NCI-H2081 treated with DMSO at 0.1 percent for 48 hours (cell line): ENCODE measurements at regions not wholly inside any gene's neighbourhood (a gene's known extent, or its start where the extent isn't known, plus 50 kb on each side); places are given as distances from the start of the nearest gene placed in this dataset.

Experiments
- DNase-seq: peaks from one replicate; lab custom pipeline; 2025; lab: John Stamatoyannopoulos, UW

DNA sequence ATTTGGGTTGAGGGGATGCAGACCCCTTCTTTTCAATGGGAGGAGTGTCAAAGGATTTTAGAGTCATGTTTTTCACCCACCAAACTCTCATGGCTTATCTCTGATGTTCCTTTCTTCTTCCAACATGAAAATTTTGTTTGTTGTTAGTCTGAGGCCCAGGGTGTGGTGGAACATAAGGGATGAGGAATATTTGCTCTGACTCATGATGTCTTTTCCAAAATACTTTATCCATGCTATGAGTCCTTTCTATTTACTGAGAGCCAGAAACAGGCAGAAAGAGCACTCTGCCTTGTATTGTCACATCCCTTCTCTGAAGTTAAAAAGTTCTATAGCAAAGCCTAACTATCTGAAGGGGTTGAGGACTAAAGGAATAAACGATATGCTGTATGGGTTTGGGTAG is 61.6 kb upstream of the GYPA start:
- DNase-seq: no peak

GRCh38 chr4:144203155-144203554 is 62.6 kb upstream of the GYPA start:
- no peak for DNase-seq

- no peak for DNase-seq
These were observed 63.9 kb upstream of the GYPA start for GRCh38 chr4:144204431-144204830.

DNA sequence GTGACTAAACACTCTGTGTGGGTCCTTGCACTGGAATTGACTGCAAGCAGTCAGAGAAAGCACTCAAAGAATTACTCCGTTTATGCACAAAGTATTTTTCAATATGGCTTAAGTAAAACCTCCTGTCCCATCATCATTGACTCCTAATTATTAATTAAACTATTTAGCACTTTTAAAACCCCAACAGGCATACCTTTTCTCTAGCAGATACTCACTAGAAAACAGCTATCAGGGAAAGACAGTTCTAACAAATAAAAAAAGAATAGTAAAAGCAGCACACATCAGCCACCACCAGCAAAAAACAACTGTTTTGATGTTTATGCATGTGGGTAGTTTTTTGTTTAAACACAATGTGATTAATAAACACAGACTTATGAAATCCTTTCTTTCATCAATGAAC is 66.2 kb upstream of the GYPA start:
- no peak for DNase-seq

DNA sequence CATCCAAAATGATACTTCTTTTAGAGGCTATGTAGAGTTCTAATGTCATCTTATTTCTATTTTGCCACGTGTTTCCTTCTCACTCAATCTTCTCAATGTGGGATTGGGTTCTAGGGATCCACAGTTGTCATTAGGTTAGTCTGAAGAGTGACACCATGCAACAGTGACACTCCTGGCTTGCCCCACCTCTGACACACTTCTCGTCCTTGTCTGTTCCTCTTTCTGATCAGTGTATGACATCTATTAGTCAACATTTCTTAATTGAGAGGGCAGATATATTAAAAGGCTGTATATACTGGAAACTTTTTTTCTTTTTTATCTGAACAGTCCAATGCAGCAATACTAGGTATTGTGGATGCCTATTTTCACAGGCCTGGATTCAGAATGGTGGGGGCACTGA is 67.6 kb upstream of the GYPA start:
- DNase-seq: no peak

DNA sequence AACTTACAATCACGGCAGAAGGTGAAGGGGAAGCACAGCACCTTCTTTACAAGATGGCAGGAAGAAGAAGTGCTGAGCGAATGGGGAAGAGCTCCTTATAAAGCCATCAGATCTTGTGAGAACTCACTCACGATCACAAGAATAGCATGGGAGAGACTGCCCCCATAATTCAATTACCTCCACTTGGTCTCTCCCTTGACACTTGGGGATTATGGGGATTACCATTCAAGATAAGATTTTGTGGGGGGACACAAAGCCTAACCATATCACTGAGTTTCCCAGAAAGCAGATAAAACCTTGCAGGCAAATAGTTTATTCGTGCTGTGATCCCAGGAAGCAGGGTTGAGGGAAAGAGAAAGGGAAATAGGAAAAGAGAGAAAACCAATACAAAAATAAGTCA is 69.0 kb upstream of the GYPA start:
- DNase-seq: no peak

GRCh38 chr4:144213371-144213770 is 72.9 kb upstream of the GYPA start:
- DNase-seq: no peak

GRCh38 chr4:144223149-144223548 is 82.6 kb upstream of the GYPA start:
- DNase-seq: no peak

GRCh38 chr4:144223661-144224060 is 83.1 kb upstream of the GYPA start:
- DNase-seq: no peak

- no peak for DNase-seq
These were observed 118.8 kb upstream of the GYPA start for GRCh38 chr4:144259285-144259684.

DNA sequence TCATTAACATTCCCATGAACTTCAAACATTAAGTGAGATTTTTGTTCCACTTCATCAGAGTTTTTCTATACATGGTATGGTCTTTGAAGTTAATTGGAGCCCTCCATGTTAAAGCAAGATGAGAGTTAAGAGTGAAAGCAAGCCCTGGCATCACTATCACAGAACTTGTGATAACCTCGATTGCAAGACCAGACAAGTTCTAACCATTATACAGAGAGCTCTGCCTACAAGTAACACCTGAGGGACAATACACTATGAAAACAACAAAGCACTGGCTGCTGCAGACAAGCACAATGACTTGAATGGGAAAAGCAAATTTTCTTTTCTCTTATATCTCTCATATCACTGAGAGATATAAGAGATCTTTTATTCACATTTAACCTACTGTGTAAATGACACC is 126.6 kb upstream of the GYPA start:
- DNase-seq: no peak

GRCh38 chr4:144280688-144281087 is 140.2 kb upstream of the GYPA start:
- DNase-seq: no peak

GRCh38 chr4:144283526-144283925 is 143.0 kb upstream of the GYPA start:
- DNase-seq: no peak

GRCh38 chr4:144284026-144284425 is 143.5 kb upstream of the GYPA start:
- DNase-seq: no peak

DNA sequence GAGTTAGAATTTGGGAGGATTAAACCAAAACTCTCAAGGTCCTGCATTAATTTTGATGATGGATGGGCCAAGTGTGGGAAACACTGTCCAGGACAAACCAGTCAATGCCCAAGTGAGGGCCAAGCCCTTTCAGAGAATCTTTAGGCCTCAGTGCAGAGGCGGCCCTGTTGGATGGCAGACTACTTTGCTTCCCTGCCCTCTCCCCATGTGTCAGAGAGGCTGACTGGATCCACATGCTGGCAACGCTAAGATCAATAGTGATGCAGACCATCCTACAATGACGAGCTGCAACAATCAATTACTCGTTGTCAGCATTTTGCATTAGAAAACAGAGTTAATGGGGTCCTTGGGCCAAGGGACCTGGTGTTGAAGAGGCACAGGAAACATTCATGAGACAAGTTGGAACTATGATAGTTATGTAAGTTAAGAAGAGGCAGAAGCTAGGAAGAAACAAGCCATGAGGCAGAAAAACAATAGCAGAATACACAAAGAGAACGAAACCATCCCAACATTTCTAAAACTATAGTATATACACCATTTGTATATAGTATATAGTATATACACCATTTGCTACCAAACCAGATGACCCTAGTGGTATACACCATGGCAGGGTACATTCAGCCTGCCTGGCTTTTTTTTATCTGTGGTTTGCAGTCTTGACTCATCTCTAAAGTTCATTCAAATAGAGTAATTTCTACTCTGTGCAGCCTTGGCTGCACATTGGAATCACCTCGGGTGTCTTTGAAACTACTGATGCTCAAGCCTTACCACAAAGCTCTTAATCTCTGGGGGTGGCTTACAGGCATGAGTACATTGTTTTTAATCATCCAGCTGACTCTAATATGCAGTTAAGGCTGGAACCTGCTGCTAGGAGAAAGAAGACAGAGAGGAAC is 147.7 kb upstream of the GYPA start:
- DNase-seq: no peak

DNA sequence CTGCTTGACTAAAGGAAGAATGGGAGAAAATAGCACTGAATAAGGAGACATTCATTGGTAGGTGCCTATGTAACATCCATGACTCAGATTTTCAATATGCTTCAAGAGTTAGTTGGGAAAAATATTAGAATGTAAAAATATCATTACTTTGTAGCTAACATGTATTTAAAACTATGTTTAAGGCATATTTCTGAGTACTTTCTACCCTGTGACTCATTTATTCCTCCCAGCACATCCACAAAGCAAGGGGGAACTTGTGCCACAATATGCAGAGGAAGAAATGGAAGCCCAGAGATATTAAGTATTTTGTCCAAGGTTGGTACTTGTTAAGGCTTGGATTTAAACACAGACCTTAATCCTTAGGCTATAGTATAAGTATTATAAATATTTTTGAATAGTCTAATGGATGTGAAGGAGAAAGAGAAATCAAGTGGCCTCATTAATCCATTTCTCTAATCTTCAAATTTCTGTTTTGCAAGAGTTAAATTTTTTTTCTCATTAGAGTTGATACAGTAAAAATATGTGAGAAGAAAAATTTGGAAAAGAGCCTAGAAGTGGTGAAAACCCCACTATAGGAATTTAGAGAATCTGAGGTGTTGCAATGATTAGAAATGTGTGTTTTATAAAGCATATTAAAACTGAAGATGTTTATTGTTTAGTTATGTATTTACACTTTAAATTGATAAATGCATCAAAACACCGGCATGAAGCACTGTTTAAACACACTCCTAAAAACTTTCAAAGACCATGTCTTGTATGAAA is 149.3 kb upstream of the GYPA start:
- no peak for DNase-seq

DNA sequence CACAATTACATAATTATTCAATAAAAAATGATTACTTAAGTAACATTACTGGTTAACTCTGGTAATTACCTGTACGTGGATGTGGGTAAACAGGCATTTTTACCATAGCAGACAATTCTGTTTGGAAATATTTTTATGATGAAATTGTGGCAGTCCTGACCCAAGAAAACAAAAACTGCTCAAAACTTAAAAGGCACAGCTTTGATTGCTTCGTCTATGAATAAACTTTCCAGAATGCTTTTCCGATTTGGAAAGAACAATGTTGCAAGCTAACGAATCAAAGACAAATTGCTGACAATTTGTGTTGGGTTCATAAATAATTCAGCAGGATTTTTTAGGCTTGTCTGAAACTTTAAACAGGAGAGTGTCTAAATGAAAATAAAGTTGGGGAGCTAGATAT is 150.6 kb upstream of the GYPA start:
- no peak for DNase-seq

- DNase-seq: no peak
These were observed 153.7 kb upstream of the GYPA start for GRCh38 chr4:144294211-144294610.

- DNase-seq: no peak
These were observed 154.9 kb upstream of the GYPA start for GRCh38 chr4:144295286-144295995.

GRCh38 chr4:144296941-144297340 is 156.4 kb upstream of the GYPA start:
- no peak for DNase-seq

GRCh38 chr4:144298519-144298918 is 158.0 kb upstream of the GYPA start:
- no peak for DNase-seq

DNA sequence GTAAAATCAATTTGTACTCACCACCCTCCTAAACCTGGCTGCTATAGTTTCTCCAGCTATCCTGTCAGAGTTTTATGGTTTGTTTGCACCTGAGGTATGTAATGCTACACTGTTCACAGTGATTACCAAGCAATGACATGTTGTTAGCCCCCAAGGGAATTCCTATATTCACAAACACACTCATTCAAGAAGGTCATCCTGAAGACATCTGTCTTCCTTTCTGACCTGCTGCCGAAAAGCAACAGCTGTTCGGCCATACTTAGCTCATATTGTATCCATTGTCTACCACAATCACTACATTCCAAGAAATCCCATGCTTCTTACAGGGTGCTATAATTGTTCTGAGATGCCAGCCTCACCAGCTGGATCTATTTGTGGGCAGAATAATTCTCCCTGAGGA is 160.1 kb upstream of the GYPA start:
- no peak for DNase-seq
